ENCODE measurements at regions not wholly inside any gene's neighbourhood (a gene's known extent, or its start where the extent isn't known, plus 50 kb on each side); places are given as distances from the start of the nearest gene placed in this dataset.

DNA sequence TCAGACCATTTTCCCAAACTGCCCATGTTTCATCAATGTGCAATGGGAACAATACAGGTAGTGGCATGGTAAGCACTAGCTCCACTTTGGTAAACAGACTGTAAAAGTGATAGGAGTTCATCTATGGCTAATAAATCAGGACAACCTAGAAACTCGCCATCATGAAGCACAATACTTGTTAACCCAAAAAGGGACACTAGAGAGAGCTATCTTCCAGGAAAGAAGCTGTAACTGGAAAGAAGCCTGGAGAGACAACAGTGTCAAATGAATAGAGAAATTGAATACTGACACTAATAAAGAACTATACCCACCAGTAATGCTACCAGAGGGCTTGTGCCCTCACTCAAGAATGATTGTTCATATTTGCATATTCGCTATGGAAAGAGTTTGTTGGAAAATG is 164.7 kb upstream of the RGS18 start:
- DNase-seq (ENCODE audit: low read depth), result no peak

DNA sequence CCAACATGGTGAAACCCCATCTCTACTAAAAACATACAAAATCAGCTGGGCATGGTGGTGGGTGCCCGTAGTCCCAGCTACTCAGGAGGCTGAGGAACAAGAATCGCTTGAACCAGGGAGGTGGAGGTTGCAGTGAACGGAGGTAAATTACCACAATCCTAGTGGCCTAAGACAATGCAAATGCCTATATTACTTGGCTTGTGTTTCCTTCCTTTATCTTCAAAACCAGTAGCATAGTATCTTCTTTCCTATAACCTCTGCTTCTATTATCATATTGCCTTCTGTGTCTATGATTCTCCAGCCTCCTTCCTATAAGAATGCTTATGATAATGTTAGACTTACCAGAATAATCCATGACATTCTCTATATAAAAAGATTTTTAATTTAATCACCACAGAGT is 156.2 kb upstream of the RGS18 start:
- no peak for DNase-seq (ENCODE audit: low read depth)

DNA sequence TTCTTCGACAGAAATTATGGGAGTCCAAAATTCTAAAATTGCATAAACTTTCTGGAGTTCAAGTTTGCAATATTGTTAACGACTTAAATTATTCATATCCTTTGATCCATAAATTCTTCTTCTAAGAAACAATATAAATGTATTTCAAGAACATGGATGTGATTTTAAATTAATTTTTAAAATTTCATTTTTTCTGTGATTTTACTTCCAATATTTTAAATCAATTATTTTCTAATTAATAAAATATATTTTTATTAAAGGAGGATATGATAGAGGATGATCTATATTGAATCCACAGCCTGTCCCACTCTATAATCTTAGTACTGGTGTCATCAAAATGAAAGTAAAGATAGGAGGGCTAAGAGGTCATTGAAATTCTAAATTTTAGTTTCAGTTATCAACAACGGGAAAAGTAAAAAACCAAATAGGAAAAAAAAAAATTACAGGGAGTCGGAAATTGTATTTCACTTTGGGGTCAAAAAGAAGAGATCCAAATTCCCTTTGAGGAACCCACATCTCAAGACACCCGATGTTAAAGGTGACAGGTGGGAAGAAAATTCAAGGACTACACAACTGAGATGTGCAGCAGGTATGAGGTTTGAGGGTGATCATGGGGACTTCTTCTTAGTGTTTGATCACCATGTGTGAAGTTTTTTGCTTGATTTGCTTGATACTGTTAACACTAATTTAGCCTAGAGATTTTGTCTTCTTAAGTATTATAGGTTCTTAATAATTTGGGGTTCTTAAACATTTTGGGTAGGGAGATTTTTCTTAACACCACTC is 154.8 kb upstream of the RGS18 start:
- DNase-seq (ENCODE audit: low read depth), result no peak

DNA sequence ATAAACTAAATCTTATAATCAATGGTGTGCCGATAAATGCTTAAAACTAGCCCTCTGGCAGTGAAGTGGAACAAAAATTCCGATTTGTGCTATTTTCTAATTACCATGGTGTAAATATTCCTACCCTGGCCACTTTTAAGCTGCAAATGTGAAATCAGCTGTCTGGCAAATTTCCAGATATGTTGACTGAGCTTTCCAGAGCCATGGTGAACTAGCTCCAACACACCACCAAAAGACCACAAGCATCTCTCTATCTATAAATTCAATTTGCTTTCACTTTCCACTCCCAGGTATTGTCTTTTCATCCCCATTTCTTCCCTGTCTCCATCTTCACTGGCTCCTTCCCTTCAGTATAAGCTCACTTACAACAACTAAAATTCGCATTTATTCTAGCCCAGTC is 152.3 kb upstream of the RGS18 start:
- DNase-seq (ENCODE audit: low read depth), result no peak

DNA sequence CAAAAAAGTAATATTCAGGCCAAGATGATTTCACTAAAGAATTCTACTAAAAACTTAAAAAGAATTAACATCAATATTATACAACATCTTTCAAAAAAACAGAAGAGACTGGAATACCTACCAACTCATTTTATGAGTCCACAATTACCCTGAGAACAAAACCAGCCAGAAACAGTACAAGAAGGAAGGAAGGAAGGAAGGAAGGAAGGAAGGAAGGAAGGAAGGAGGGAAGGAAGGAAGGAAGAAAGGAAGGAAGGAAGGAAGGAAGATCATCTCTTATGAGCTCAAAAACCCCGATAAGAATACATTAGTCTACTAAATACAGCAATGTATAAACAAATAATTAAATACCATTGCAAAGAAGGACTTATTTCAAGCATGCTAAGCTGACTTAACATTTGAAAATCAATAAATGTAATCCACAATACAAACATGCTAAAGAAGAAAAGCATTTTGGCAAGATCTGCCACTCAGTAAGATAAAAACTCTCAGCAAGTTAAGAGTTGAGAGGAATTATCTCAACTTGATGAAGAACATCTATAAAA is 149.9 kb upstream of the RGS18 start:
- no peak for DNase-seq (ENCODE audit: low read depth)

DNA sequence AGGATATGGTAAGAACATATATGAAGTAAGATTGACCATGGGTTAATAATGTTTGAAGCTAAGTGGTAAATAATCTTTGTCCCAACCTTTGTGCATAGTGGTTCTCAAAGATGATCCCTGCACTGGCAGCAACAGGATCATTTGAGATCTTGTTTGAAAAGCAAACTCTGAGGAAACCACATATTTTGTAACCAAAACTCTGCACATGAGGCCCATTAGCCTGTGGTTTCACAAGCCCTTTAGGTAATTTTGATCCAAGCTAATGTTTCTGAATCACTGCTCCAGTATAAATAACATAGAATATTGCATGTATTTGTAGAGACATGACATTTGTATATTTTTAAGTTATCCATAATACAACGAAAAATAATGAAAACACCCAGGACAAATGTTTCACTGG is 147.9 kb upstream of the RGS18 start:
- DNase-seq (ENCODE audit: low read depth), result no peak

DNA sequence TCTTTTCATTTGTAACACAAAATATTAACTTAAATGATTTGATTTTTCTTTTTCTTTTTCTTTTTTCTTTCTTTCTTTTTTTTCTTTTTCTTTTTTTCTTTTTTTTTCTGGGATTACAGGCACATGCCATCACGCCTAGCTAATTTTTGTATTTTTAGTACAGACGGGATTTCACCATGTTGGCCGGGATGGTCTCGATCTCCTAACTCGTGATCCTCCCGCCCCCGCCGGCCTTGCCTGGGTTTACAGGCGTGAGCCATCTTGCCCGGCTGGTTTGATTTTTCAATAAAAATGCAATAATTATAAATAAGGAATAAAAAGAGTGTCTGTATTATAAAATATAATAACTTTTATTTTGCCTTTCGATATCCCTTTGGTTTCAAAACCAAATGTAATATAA is 146.7 kb upstream of the RGS18 start:
- no peak for DNase-seq (ENCODE audit: low read depth)

DNA sequence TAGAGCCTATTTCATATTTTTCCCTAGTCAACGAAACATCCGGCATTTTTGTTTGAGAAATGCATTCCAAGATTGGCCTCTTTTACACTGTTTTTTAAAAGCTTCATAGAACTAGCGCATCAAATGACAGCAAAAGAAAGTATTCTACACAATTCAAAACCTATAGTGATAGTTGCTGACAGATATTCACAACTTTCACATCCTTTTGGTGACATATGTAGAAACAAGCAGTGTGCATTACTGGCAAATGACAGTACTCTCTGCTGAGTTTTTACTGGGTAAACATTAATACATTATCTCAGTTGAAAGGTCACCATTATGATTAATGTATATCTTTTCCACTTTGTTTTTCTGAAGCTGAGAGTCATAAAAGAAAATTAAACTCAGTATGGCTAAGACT is 135.4 kb upstream of the RGS18 start:
- no peak for DNase-seq (ENCODE audit: low read depth)

DNA sequence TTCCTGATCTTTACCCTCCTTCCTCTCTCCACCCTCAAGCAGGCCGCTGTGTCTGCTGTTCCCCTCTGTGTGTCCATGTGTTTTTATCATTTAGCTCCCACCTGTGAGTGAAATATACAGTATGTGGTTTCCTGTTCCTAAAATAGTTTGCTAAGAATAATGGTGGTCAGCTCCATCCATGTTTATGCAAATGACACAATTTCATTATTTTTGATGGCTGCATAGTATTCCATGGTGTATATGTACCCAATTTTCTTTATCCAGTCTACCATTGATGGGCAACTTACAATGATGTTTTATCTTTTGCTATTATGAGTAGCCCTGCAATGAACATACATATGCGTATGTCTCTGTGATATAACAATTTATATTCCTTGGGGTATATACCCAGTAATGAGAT is 133.4 kb upstream of the RGS18 start:
- no peak for DNase-seq (ENCODE audit: low read depth)

DNA sequence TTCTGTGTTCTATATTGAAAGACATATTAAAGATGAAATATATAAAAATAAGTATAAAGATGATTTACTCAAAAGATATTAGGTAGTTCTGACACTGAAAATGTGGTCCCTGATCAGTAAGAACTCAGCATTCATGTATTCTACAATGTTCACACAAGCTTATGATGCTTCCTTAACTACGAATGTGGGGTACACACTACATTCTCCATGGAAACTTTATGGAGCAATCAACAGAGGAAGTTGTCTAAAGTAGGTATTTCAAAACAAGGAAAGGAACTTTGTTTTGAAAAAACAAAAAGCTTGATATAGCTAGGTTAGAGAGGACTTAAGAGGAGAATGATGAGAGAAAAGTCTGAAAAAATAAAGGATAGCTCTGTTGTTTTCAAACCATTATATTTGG is 119.7 kb upstream of the RGS18 start:
- no peak for DNase-seq (ENCODE audit: low read depth)

DNA sequence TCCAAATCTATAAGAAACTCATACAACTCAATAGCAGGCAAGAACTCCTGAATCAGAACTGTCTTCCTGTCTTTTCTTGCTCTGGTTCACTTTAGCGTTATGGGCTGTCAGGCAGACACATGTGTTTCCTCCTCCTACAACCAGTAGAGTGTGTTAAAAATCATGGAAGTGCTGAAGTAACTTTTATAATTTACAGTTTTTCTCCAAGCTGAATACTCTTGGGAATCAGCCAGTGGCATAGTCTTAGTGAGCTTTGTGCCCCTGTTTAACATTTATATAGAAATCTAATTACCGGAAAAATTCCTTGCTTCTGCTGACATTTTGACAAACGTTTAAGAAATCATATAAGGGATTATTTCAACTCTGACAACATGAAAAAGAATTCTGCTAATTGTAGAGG is 113.1 kb upstream of the RGS18 start:
- DNase-seq (ENCODE audit: low read depth), result no peak

DNA sequence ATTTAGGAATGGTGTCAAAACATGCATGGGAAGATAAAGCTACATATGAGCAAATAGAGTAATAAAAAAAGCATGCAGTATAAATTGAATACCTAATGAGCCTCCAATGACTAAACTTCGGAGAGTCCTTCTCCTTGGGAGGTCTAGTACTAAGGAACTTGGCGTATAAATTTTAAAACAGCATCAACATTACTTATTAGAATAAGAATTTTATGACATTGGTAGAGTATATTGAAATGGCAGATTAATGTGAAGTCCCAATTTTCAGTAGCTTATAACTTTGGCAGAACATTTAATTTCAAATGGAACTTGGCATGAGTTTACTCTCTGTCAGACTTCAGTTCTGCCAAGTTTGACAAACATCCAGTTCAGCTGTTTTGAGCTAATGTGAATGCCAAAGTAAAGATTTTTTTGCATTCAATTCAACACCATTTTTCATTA is 104.7 kb upstream of the RGS18 start:
- DNase-seq (ENCODE audit: low read depth), result no peak

DNA sequence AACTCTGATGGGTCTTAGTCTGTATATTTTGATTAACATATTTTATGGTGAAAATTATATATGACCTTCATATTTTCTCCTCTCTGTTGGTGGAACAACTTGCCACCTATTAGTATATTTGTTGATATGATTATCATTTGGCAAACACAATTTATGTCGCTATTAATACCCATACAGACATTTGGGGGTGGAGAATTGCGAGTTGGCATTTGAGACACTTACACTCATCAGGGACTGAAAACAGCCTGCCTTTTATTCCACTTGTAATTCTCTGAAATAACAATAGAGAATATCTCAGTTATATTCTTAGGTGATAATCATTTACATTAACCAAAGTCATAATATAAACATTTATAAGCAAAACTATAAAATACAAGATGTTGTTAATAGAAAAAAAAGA is 100.5 kb upstream of the RGS18 start:
- DNase-seq (ENCODE audit: low read depth), result no peak

DNA sequence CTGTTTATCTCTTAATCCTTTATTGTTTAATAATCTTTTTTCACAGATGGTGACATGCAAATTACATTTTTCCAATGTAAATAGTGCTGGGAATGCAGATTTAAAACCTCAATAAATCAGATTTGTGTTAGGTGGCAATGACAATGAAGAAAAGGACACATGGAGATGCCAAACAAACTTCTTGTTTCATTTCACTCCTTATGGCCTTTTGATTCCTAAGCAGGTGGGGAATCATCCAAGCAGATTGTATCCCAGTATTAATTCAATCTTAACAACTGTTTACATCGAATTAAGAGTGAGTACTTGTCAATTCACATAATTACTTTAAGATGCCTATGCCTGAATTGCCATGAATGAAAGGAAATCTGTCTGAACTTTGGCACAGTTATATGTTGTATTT is 98.9 kb upstream of the RGS18 start:
- no peak for DNase-seq (ENCODE audit: low read depth)

DNA sequence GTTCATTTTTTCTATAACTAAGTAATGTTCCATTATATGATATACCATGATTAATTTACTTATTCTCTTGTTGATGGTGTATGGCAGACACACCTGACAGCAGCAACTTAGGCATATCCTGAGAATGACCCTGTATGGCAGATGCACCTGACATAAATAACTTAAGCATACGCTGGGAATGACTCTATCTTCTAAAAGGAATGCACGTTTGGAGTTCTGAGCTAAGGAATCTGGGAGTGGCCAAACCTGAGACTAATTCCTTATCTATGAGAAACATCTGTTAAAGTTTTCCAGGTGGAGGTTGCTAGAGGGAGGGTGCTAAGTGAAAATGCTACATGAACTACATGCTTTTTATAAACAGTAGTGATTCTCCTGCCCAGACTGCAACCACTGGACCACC is 96.7 kb upstream of the RGS18 start:
- no peak for DNase-seq (ENCODE audit: low read depth)

DNA sequence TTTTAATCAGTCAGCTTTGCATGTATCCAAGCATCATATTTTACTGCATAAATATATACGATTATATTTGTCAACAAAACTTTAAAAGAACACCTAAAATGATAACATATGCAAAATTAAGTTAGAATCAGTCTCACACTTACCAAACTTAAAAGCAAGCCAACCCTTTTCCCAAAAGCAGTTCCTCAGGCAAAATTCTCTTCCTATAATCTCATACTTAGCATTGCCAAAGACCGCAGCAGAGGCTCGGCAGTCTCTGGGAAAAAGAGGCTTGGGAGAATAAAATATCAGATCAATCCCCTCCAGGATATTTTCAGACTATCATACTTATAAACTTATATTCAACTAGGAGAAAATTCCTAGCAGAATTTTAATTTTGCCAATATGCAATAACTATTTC is 93.2 kb upstream of the RGS18 start:
- DNase-seq (ENCODE audit: low read depth), result no peak

DNA sequence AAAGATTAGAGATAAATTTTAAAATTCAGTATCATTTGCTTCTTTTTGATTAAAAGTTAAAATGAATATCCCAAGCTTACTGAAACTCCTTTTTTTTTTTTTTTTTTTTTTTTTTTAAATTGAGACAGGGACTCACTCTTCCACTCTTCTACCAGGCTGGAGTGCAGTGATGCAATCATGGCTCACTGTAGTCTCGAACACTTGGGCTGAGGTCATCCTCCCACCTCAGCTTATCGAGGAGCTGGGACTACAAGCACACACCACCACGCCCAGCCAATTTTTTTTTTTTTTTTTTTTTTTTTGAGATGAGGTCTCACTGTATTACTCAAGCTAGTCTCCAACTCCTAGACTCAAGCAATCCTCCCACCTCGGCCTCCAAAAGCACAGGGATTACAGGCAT is 92.1 kb upstream of the RGS18 start:
- DNase-seq (ENCODE audit: low read depth), result no peak

DNA sequence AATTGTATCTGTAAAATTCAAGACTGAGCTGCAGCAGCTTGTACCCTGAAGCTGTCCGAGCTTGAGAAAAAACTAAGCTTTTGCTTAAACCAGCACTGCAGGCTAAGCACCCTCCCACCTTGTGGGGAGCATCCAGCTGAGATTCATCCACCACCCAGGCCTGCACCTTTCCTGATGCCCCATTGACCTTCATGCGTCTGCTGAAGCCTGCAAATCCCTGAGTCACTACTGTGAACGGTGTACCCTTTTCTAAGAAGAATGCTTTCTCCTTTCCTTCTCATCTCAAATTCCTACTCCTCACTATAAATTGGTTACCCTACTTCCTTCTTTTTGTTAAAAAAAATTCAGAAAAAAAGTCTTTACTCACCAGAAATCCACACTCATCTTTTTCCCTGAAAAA is 90.9 kb upstream of the RGS18 start:
- DNase-seq (ENCODE audit: low read depth), result no peak

DNA sequence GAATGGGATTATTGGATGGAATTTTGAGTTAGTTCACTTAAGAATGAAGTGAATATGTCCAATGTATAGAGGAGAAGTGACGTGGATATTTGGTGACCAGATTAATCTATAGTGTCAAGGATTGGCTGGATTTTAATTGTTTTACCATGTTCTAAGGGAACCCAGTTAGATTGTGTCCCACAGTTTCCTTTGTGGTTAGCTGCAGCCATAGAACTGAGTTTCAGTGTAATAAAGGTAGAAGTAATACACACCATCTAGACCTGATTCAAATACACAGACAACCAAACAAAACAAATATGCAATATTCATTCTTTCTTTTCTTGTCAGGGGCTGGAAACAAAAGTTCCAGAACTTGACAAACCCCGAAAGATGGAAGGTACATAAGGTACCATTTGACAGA is 88.0 kb upstream of the RGS18 start:
- DNase-seq (ENCODE audit: low read depth), result no peak

DNA sequence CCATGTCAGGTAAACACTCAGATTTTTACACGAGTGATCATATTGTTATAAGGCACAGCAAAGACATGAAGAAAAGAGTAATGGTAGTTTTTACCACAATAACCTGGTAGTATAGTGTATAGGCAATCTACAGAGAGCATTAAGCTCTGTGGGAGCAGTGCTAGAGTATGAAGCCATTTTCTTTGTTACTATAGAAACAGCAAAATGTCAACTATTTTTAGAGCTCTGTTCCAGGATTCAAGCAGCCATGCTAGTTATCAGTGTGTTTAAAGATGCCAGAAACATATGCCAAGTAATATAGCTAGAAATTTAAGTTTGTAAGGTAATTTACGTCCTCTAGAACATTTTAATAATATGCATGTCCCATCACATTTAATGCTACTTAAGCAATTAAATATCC is 77.6 kb upstream of the RGS18 start:
- DNase-seq (ENCODE audit: low read depth), result no peak

DNA sequence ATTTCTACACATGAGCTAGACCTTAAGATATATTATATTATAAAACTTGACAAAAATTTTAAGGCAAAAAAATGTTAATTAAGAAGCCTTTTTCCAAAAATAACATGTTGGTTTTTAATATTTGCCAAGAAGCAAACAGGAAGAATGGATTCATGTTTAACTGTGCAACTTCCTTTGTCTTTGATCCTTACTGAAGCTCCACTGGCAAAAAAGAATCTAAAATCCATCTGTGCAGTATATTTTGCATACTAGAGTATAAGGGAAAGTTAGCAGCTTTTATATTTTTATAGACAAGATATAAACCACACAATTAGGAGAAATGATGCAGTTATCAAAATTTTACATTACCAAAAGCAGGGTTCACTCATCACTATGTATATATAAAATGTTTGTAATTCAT is 76.9 kb upstream of the RGS18 start:
- DNase-seq (ENCODE audit: low read depth), result no peak

DNA sequence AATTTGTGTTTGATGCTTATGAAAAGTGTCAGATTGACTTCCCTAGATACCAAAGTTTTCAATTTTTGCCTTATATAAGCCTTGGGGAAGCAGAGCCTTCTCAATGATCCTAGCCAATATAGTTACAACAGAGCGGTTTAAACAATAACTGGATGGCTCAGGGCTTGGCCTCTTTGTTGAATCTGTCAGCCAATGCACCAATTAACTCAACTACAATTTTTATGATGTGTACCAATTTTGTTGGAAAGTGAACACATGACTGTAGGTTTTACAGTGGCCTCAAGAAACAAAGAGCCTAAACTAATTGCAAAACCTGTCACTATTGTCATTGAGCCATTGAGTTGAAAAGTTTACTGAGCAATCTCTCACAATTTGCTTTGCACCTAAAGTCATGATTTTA is 71.6 kb upstream of the RGS18 start:
- no peak for DNase-seq (ENCODE audit: low read depth)

DNA sequence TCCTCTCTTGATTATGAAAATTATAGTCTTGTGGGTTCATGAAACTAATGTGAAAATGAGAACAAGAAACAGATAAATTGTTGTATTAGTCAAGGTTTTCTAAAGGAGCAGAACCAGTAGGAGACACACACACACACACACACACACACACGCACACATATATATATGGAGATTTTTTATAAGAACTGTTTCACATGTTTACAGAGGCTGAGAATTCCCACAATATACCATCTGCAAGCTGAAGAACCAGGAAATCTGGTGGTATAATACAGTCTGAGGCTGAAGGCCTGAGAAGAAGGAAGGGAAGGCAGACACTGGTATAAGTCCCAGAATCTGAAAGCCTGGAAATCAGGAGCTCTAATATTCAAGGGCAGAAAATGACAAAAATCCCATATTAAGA is 70.9 kb upstream of the RGS18 start:
- DNase-seq (ENCODE audit: low read depth), result no peak

DNA sequence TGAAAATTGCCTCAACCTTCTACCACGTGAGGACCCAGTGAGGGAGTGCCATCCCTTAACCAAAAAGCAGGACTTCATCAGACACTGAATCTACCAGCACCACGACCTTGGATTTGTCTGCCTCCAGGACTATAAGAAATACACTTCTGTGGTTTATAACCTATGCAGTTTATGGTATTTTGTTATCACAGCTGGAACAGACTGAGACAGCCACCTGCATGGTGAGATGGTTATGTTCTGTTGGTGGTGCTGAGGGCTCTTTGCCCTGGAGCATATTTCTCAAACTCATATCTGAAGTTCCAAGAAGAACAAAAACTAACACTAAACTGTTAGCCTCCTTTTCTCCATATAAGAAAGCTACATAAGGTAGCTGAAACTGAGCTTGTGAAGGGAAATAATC is 69.8 kb upstream of the RGS18 start:
- no peak for DNase-seq (ENCODE audit: low read depth)

All from GM04503 (cell line).